ENCODE measurements at regions not wholly inside any gene's neighbourhood (a gene's known extent, or its start where the extent isn't known, plus 50 kb on each side); places are given as distances from the start of the nearest gene placed in this dataset.

- TF ChIP-seq PML (IDR thresholded peaks at IDR 0.05; ENCODE audit: low read length) (no peak), RAD21 (IDR thresholded peaks at IDR 0.05; ENCODE audit: insufficient read depth, low read depth, low read length) (peak; percentile 23; the same call in 1 of the 2 replicates), KAT2A (conservative IDR thresholded peaks at IDR 0.05; ENCODE audit: control insufficient read depth, low read depth, low read length) (no peak), REST (IDR thresholded peaks at IDR 0.05; ENCODE audit: low read depth, low read length) (no peak), ZNF384 (IDR thresholded peaks at IDR 0.05; ENCODE audit: borderline replicate concordance, low read depth, low read length) (no peak), ETV6 (conservative IDR thresholded peaks at IDR 0.05 in 1 of 2, IDR thresholded peaks at IDR 0.05 in 1 of 2; ENCODE audit: borderline replicate concordance in 1 of 2, low read depth in 1 of 2) (no peak), MYB (IDR thresholded peaks at IDR 0.05; ENCODE audit: borderline replicate concordance, low read depth, low read length) (no peak), TAF1 (IDR thresholded peaks at IDR 0.05; ENCODE audit: borderline replicate concordance, low read depth, low read length) (no peak), POLR2A (IDR thresholded peaks at IDR 0.05; ENCODE audit: low read depth, low read length) (no peak), FOS (IDR thresholded peaks at IDR 0.05; ENCODE audit: borderline replicate concordance, extremely low read depth, insufficient read length) (no peak), ZNF687 (IDR thresholded peaks at IDR 0.05) (no peak), RCOR1 (conservative IDR thresholded peaks at IDR 0.05; ENCODE audit: low read depth, low read length) (no peak), POLR2AphosphoS5 (IDR thresholded peaks at IDR 0.05; ENCODE audit: low read length) (no peak), USF2 (IDR thresholded peaks at IDR 0.05; ENCODE audit: borderline replicate concordance, low read depth, low read length) (no peak), SMAD1 (IDR thresholded peaks at IDR 0.05; ENCODE audit: low read depth, partially characterized antibody) (peak; percentile 69), E4F1 (IDR thresholded peaks at IDR 0.05; ENCODE audit: borderline replicate concordance, partially characterized antibody) (no peak), TCF7 (IDR thresholded peaks at IDR 0.05; ENCODE audit: borderline replicate concordance) (no peak)
Observed at GRCh38 chr7:21345361-21345760, 82.5 kb upstream of the SP4 start (continued).
